DMS114 treated with DMSO at 0.1 percent for 48 hours (cell line): ENCODE measurements at regions not wholly inside any gene's neighbourhood (a gene's known extent, or its start where the extent isn't known, plus 50 kb on each side); places are given as distances from the start of the nearest gene placed in this dataset.

Source experiments
- DNase-seq: peaks from one replicate; lab custom pipeline; 2025; ENCODE audit not compliant: unreplicated experiment; lab: John Stamatoyannopoulos, UW

GRCh38 chr5:2658881-2659470 is 92.5 kb downstream of the IRX2 start:
- DNase-seq = no peak

GRCh38 chr5:2658447-2658846 is 93.0 kb downstream of the IRX2 start:
- DNase-seq = no peak

- DNase-seq = no peak
Observed at GRCh38 chr5:2657151-2657550, 94.3 kb downstream of the IRX2 start.

DNA sequence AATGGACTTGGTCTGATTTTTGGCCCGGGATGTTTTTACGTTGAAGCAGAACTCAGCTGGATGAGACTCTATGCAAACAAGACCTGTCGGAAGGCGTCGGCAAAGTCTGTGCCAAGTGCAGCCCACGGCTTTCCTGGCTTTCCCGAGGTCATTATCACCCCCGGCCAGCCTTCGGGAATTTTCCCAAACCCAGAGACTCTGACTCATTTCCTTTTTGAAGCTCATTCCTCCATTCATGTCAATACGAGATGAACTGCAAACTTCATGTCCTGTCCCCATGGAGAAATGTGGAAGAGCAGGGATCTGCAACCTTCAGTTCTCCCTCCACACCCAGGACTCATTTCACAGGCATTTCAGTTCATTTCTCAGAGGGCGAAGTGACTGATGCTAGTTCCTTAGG is 95.3 kb downstream of the IRX2 start:
- no peak for DNase-seq

DNA sequence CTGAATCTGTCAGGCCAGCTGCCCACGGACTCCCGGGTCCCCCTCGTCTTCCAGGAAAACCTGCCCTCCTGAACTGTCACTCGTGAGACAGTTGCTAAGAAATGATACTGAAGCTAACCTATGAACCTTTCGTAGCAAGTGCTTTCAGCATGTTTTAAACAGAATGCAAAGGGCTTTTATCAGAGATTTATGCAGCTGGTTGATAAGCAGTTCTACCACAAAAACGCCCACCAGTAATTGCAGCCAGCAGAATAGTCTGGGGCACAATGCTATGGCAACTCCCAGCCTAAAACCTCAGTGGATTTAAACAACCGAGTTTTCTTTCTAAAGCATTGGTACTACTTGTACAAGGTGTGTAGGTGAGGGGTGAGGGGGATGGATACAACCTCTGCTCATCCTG is 97.5 kb downstream of the IRX2 start:
- DNase-seq = no peak

GRCh38 chr5:2651116-2651515 is 100.4 kb downstream of the IRX2 start:
- DNase-seq = no peak

GRCh38 chr5:2642684-2643345 is 108.7 kb downstream of the IRX2 start:
- DNase-seq = no peak

DNA sequence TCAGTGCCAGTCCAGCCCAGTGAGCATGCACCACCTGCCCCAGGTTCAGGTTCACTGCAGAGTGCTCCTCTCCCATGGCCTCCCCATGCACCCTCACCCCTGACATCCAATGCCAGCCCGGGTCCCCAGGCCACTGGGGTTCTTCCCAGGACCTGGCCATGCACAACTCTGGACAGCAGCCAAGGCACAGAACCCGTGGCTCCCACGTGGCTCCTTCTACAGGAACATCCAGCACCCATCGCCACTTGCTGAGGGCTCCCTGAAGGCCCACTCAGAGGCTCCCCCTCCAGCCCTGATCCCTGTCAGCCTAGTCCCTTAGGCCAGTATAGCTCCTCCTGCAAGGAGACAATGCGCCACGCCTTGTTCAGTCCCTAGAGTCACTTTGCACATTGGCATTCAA is 110.8 kb downstream of the IRX2 start:
- no peak for DNase-seq

DNA sequence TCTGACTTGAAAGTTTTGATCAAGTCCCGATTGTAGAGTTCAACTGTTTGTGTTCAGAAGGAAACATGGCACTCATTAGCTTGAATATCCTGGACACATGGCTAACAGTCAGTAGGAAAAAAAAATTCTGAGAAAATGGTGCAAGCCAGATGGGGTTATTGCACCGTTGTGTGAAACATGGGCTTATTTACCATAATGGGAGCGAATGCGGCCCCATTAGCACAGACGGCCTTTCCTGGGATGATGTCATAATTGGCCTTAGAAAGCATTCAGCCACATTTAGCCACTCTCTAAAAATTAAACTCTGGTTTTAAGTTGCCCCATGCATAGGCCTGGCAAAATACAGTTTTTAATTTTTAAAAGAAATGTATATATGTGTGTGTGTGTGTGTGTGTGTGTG is 112.1 kb downstream of the IRX2 start:
- no peak for DNase-seq

DNA sequence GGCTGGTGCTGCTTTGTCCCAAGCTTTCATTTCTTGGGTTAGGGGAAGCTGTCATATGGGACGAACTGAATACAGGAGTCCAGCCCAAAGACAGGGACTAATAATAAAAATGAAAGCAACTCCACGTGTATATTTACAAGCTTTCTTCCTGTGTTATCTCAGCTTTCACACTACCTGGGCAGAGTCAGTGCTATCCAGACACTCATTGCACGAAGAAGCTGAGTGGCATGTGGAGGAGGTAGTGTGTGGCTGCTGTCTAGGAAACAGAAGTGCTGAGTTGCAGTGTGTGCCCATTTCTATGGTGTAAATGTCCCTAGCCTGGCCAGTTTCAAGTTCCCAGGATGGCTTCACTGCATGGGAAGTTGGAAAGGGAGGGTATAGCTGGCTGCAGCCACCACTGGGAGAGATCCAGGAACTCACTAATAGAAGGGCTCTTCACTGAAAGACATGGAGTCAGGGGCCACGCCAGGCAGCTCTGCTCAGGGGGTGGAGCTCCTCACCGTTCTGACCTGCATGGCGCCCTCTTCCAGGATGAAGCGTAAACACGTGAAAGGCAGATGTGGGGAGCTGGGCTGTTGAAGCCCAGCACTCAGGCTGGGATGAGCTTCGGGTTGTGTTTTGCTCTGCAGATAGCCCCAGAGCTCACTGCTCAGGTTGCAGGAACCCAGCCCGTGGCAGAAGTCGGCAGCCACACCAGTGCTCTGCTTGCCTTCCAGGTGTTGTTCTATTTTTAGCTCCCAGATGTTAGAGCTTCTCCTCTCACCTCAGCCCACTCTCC is 116.9 kb downstream of the IRX2 start:
- no peak for DNase-seq

DNA sequence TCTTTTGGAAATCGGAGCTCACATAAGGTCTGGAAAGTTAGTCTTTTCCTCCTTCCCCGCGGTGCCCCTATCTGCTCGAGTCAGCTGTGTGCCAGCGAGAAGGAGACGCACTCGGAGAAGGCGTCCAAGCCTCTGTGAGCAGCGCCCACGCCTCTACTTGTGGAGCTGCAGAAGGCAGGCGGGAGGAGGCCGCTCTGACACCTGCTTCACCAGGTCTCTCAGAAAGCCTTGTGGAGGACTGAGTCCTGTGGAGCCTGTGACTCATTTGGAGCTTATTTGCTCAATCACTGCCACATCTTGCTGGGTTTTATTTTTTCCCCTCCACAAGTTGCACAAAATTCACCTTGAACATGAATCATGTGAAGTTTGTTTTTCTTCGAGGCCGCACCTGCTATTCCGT is 117.5 kb downstream of the IRX2 start:
- no peak for DNase-seq

GRCh38 chr5:2631758-2632157 is 119.7 kb downstream of the IRX2 start:
- DNase-seq = no peak

DNA sequence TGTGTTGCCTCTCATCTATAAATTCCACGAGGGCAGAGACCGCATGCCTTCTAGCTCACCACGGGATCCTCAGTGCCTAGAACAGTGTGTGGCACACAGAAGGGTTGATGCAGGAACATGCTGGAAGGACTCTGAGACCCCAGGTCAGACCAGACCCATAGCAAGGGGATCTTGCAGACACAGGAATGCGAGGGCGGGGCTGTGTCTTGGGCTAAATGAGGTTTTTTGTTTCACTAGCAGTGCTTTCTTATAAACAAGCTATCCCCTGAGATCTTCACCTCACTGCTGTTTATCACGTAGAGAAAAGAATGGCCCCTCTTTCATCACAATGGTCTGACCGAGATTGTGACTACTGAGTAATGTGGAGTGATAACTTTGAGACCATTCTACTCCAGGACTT is 122.4 kb downstream of the IRX2 start:
- no peak for DNase-seq

DNA sequence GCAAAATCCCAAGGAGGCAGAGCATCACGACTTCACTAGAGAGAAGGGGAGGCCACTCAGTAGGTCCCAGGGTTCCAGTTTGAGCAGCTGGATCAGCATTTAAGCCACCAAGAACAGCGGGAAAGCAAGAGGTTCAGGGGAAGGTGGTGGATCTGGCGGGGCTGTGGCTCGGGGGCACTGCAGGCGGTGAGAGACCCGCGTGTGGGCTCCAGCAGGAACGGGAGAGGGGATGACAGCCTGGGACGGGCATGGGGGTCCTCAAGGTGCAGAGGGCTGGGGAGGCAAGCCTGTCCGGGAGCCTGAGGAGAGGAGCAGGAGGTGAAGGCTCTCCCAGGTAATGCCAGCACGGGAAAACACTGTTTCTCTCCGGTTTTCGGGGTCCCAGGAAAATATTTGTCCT is 123.6 kb downstream of the IRX2 start:
- DNase-seq = no peak

GRCh38 chr5:2626572-2626971 is 124.9 kb downstream of the IRX2 start:
- DNase-seq = no peak

- DNase-seq = no peak
Observed at GRCh38 chr5:2622866-2623265, 128.6 kb downstream of the IRX2 start.

DNA sequence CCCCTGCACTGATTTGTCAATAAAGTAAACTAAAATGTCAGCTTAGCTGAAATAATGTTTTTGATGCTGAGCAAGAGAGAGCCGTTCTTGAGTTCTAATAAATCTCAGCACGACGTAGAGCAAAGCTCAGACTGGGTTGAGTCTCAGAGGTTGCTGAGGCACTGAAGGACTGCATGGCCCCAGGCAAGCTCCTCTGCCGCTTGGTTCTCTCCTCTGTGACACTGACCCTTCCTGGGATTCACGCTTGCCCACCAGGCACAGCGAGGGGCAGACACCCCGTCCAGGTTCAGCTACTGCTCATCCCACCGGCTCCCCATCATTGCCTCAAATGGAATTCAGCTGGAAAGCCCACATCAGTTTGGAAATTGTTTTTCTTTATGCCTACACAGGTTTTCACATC is 129.8 kb downstream of the IRX2 start:
- no peak for DNase-seq

GRCh38 chr5:2619216-2619615 is 132.3 kb downstream of the IRX2 start:
- no peak for DNase-seq

DNA sequence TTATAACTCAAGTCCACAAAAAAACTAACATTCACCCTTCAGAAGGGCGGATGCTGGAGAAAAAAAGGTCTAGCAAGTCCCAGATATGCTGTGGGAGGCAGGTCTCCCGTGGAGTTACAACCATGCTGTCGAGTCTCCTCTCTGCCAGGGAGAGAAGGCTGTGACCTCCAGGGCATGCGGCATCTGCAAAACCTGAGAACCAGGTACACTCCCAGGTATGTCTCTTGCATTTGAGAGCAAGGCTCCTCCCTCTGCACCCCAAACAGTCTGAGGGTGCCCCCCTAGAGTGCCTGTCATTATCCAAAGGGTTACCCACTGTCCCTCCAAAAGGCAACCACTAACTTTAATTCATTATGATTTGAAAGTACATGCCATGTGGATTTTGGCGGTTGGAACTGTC is 134.0 kb downstream of the IRX2 start:
- no peak for DNase-seq

DNA sequence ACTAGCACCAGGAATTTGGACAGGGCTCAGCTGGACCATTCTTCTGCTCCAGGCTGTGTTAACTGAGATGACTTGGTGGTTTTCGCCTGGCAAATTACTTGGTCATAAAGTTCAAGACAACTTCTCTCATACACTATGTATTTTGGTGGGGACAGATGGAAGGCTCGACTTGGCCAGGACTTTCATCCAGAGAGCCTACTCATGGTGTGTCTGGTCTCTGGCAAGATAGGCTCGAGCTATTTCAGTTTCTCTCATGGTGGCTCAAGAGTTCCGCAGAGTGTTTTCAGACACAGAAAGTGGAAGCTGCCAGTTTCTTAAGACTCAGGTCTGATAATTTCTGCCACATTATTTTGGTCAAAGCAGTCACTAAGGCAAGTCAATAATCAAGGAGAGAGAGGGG is 135.6 kb downstream of the IRX2 start:
- no peak for DNase-seq

DNA sequence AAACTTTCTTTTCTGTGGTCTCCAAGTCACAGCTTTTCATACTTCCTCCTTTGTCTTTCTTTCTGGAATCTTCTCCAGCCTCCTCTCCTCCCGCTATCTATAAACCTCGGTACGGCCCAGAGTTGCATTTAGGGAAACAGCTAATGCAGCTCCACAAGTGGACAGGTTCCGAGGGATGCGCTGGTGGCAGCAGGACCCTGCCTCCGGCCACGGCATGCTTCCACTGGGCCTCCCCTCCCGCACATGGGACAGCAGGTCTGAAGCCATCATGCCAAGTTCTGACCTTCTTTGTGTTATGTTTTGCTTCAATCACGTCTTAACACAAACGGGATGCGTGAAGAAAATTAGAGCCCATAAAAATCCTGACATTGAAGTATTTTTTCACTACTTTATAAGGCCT is 136.9 kb downstream of the IRX2 start:
- DNase-seq = no peak

GRCh38 chr5:2611659-2612058 is 139.8 kb downstream of the IRX2 start:
- no peak for DNase-seq

DNA sequence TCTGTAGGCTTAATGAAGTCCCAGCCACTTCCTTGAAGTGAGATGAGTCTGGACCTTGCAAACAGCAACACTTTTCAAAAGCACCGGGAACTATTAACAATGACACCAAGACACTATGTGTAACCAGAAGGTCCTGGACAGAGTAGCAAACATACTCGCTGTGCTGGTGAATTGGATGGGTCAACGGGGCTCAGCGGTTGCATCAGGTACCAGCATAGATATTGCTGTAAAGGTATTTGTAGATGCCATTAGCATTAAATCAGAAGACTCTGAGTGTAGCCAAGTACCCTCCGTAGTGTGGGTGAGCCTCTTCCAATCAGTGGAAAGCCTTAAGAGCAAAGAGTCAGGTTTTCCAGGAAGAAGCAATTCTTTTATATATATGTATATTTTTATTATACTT is 140.5 kb downstream of the IRX2 start:
- no peak for DNase-seq
